Smooth muscle cell (in vitro differentiated cells): ENCODE measurements at regions not wholly inside any gene's neighbourhood (a gene's known extent, or its start where the extent isn't known, plus 50 kb on each side); places are given as distances from the start of the nearest gene placed in this dataset.

Experiments used
- DNase-seq: peaks from one replicate; lab custom pipeline; 2025; ENCODE audit not compliant: unreplicated experiment; lab: John Stamatoyannopoulos, UW
- H2AFZ ChIP-seq: fragments of 200-600 bp; sonication (generic); 2 replicates; pipeline ENCODE4 v1.6.0; 2016; ENCODE audit warnings: antibody characterized with exemption, low read depth, mild to moderate bottlenecking
- H3F3A ChIP-seq: fragments of 200-600 bp; sonication (generic); 2 replicates; pipeline ENCODE4 v1.6.0; 2017; ENCODE audit warnings: antibody characterized with exemption, low read depth
- H3K27ac ChIP-seq: fragments of 200-600 bp; sonication (generic); 2 replicates; pipeline ENCODE4 v1.5.1; 2016; ENCODE audit warnings: low read depth, mild to moderate bottlenecking
- H3K27me3 ChIP-seq: fragments of 200-600 bp; sonication (generic); 2 replicates; pipeline ENCODE4 v1.6.1; 2016; ENCODE audit warnings: low read depth, mild to moderate bottlenecking
- H3K36me3 ChIP-seq: fragments of 200-600 bp; sonication (generic); 2 replicates; pipeline ENCODE4 v1.5.1; 2016; ENCODE audit warnings: low read depth
- H3K4me1 ChIP-seq: fragments of 200-600 bp; sonication (generic); 2 replicates; pipeline ENCODE4 v1.5.1; 2016; ENCODE audit warnings: low read depth
- H3K4me2 ChIP-seq: fragments of 200-600 bp; sonication (generic); 2 replicates; pipeline ENCODE4 v1.6.0; 2016; ENCODE audit warnings: mild to moderate bottlenecking
- H3K4me3 ChIP-seq: fragments of 200-600 bp; sonication (generic); 2 replicates; pipeline ENCODE4 v1.5.1; 2016; ENCODE audit warnings: mild to moderate bottlenecking
- H3K79me2 ChIP-seq: fragments of 200-600 bp; sonication (generic); 2 replicates; pipeline ENCODE4 v1.6.0; 2016; ENCODE audit warnings: low read depth, mild to moderate bottlenecking
- H3K9ac ChIP-seq: fragments of 200-600 bp; sonication (generic); 2 replicates; pipeline ENCODE4 v1.6.0; 2016; ENCODE audit warnings: low read depth
- H3K9me3 ChIP-seq: fragments of 200-600 bp; sonication (generic); replicated peaks from 2 replicates; pipeline ENCODE4 v1.5.1; 2016; ENCODE audit warnings: low read depth
- H4K20me1 ChIP-seq: fragments of 200-600 bp; sonication (generic); 2 replicates; pipeline ENCODE4 v1.6.0; 2016; ENCODE audit warnings: low read depth
- WGBS: methylation state at CpG from one replicate; pipeline ENCODE4 v1.1.7; 2016; ENCODE audit warnings: low lambda C conversion rate; 5-methylcytosine and 5-hydroxymethylcytosine counted together
- TF ChIP-seq, protein P1 (sequence below): fragments of 200-600 bp; sonication (generic); IDR thresholded peaks from 2 replicates; pipeline ENCODE4 v1.5.1; 2017; ENCODE audit warnings: borderline replicate concordance, mild to moderate bottlenecking, antibody characterized with exemption; ENCODE audit not compliant: insufficient read depth, poor library complexity, severe bottlenecking

DNA sequence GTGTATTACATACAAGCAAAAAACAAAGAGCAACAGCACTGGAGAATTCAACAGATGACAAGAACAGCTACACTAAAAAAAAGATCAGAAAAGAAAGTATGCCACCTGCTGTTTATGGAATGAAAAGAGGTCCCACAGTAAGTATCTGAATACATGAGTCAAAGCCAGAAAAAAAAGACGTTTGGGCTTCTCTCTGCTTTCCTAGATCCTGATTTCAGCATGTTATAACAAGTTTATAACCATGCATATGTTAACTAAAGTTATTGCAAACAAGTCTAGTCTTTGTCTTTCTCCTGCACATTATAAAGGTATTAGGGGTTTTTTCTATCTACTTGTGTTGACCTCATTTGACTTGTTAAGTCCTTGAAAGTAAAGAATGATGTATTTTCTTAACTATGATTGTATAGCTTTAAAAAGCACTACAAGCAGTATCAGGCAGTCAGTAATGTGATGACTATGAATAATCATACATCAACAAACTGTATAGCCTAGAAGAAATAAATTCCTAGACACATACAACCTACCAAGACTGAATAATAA is 108.5 kb upstream of the COL5A2 start:
- Histone ChIP-seq H3K4me2 (peak overlapping the region; percentile 70), H3K4me1 (peaks cover 29% of the 10 kb centered on the region), H3F3A (peaks cover 25% of the 10 kb centered on the region), H3K9ac (peak overlapping the region; percentile 79), H3K9me3 (peaks cover 7% of the 10 kb centered on the region), H4K20me1 (no peaks in the 10 kb centered on the region), H3K27me3 (no peaks in the 10 kb centered on the region), H3K27ac (peak overlapping the region; percentile 99), H3K79me2 (peaks cover 9% of the 10 kb centered on the region), H3K4me3 (no peak overlapping the region), H2AFZ (peak overlapping the region; percentile 2), H3K36me3 (peaks cover 3% of the 10 kb centered on the region)
- WGBS = 3% methylated on average over 1 of the region's 1 CpG
- no peak for DNase-seq
- TF ChIP-seq, protein P1, sequence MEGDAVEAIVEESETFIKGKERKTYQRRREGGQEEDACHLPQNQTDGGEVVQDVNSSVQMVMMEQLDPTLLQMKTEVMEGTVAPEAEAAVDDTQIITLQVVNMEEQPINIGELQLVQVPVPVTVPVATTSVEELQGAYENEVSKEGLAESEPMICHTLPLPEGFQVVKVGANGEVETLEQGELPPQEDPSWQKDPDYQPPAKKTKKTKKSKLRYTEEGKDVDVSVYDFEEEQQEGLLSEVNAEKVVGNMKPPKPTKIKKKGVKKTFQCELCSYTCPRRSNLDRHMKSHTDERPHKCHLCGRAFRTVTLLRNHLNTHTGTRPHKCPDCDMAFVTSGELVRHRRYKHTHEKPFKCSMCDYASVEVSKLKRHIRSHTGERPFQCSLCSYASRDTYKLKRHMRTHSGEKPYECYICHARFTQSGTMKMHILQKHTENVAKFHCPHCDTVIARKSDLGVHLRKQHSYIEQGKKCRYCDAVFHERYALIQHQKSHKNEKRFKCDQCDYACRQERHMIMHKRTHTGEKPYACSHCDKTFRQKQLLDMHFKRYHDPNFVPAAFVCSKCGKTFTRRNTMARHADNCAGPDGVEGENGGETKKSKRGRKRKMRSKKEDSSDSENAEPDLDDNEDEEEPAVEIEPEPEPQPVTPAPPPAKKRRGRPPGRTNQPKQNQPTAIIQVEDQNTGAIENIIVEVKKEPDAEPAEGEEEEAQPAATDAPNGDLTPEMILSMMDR = peak; percentile 55

DNA sequence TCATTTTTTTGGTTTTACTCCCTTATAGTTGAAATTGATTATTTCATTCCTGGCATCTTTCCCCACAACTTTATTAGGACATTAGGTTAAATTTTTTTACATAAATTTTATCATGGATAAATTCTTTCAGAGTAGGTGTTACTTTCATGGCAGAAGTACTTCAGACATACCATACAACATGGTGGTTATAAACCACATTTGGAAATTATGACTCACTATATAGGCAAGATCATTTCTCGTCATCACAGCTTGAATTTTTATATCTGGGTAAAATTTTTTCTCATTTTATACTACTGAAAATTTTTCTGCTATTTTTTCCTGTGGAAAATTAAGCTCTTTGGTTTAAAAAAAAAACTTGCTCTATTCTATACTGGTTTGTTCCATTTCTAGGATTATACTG is 111.9 kb upstream of the COL5A2 start:
- H3K36me3 ChIP-seq = peaks cover 3% of the 10 kb centered on the region
- H3K4me2 ChIP-seq = no peak overlapping the region
- H3F3A ChIP-seq = peaks cover 7% of the 10 kb centered on the region
- TF ChIP-seq, protein P1 = no peak
- no peak for DNase-seq
- H3K27ac ChIP-seq = no peak overlapping the region
- peaks cover 7% of the 10 kb centered on the region for H3K9me3 ChIP-seq
- H3K9ac ChIP-seq = no peak overlapping the region
- 95% methylated on average over 1 of the region's 1 CpG for WGBS
- no peak overlapping the region for H2AFZ ChIP-seq
- H3K4me1 ChIP-seq = peaks cover 18% of the 10 kb centered on the region
- H3K79me2 ChIP-seq = peaks cover 5% of the 10 kb centered on the region
- no peaks in the 10 kb centered on the region for H4K20me1 ChIP-seq
- no peaks in the 10 kb centered on the region for H3K27me3 ChIP-seq
- no peak overlapping the region for H3K4me3 ChIP-seq

DNA sequence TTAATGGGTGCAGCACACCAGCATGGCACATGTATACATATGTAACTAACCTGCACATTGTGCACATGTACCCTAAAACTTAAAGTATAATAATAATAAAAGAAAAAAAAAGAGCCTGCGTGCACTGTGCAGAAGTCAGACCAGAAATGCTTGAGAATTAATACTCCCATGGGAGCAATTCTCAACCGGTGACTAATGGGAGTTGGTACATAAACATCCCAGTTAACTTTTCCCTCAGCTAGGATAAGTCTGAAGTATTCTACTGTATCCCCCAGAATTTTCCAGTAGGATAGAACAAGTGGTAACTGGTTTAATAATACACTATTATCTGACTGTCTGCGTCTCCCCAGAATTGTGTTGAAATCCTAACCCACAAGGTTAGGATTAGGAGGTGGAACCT is 113.6 kb upstream of the COL5A2 start:
- Histone ChIP-seq H3F3A (peaks cover 4% of the 10 kb centered on the region), H3K9ac (no peak overlapping the region), H3K79me2 (no peaks in the 10 kb centered on the region), H4K20me1 (no peaks in the 10 kb centered on the region), H3K36me3 (peaks cover 3% of the 10 kb centered on the region), H3K27me3 (no peaks in the 10 kb centered on the region), H3K27ac (peak overlapping the region; percentile 37), H2AFZ (no peak overlapping the region), H3K9me3 (peaks cover 7% of the 10 kb centered on the region), H3K4me3 (no peak overlapping the region), H3K4me2 (no peak overlapping the region), H3K4me1 (peaks cover 11% of the 10 kb centered on the region)
- 44% methylated on average over 3 of the region's 3 CpGs for WGBS
- DNase-seq = no peak
- TF ChIP-seq, protein P1 = no peak

DNA sequence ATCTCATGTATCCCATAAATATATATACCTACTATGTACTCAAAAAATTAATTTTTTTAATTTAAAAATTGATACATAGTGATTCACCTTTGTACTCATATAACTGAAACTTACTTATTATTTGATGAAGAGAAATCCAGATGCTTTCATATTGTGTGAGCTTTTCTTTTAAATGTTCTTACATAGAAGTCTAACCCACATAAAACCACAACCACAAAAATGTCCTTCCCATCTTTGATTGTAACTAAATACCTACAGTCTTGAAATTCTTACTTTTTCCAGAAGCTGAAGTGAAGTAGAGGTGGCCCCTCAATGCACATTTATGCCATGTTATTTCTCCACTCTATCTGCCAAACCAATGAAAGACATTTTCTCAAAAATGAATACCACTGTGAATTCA is 117.9 kb upstream of the COL5A2 start:
- no peak overlapping the region for H2AFZ ChIP-seq
- no peaks in the 10 kb centered on the region for H4K20me1 ChIP-seq
- H3K4me2 ChIP-seq = peak overlapping the region; percentile 22
- TF ChIP-seq, protein P1 = no peak
- no peak for DNase-seq
- H3K79me2 ChIP-seq = no peaks in the 10 kb centered on the region
- no peak overlapping the region for H3K9ac ChIP-seq
- H3K9me3 ChIP-seq = no peaks in the 10 kb centered on the region
- H3K4me3 ChIP-seq = no peak overlapping the region
- peaks cover 10% of the 10 kb centered on the region for H3K4me1 ChIP-seq
- H3K27me3 ChIP-seq = no peaks in the 10 kb centered on the region
- no peaks in the 10 kb centered on the region for H3F3A ChIP-seq
- peak overlapping the region; percentile 33 for H3K27ac ChIP-seq
- H3K36me3 ChIP-seq = no peaks in the 10 kb centered on the region
